ENCODE measurements at regions not wholly inside any gene's neighbourhood (a gene's known extent, or its start where the extent isn't known, plus 50 kb on each side); places are given as distances from the start of the nearest gene placed in this dataset.

GRCh38 chr4:58935332-58935731 lies 1825.1 kb upstream of the IGFBP7 start:
- 100% methylated on average over 2 of the region's 2 CpGs for WGBS
- H3K36me3 ChIP-seq (ENCODE audit: insufficient read depth, low read length) = no peaks in the 10 kb centered on the region
- no peaks in the 10 kb centered on the region for H3K9me3 ChIP-seq (ENCODE audit: insufficient read depth, low read depth, low read length)
- H3K9ac ChIP-seq (ENCODE audit: low read depth, low read length) = no peak overlapping the region
- H3K27me3 ChIP-seq (ENCODE audit: insufficient read depth, low read length) = no peaks in the 10 kb centered on the region
- no peak overlapping the region for H3K4me3 ChIP-seq (ENCODE audit: low read length)
- no peak overlapping the region for H3K27ac ChIP-seq (ENCODE audit: low read depth, low read length)
- H3K4me1 ChIP-seq (ENCODE audit: insufficient read depth, low read length) = no peaks in the 10 kb centered on the region

DNA sequence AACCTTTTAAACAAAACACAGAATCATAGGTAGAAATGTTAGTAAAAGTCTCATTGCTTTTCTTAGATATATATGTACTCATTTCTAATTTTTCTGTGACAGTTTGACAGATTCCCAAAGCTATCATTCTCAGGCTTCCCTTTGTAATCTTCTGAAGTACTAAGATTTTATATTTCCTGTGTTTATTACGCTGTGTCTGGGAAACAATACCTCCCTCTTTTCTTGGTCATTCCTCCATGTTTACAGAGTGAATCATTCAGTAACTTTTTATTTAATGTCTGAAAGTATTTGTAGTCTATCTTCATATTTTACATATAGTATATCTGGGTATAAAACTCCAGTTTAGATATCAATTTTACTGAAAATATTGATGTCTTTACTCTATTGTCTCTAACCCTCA lies 1826.3 kb upstream of the IGFBP7 start:
- no peaks in the 10 kb centered on the region for H3K9me3 ChIP-seq (ENCODE audit: insufficient read depth, low read depth, low read length)
- H3K4me1 ChIP-seq (ENCODE audit: insufficient read depth, low read length) = no peaks in the 10 kb centered on the region
- no CpG with 5 or more reads among the region's 1 CpG for WGBS
- no peak overlapping the region for H3K9ac ChIP-seq (ENCODE audit: low read depth, low read length)
- H3K4me3 ChIP-seq (ENCODE audit: low read length) = no peak overlapping the region
- H3K27ac ChIP-seq (ENCODE audit: low read depth, low read length) = no peak overlapping the region
- no peaks in the 10 kb centered on the region for H3K27me3 ChIP-seq (ENCODE audit: insufficient read depth, low read length)
- H3K36me3 ChIP-seq (ENCODE audit: insufficient read depth, low read length) = no peaks in the 10 kb centered on the region

- Histone ChIP-seq H3K9ac (ENCODE audit: low read depth, low read length) (no peak overlapping the region), H3K27me3 (ENCODE audit: insufficient read depth, low read length) (no peaks in the 10 kb centered on the region), H3K9me3 (ENCODE audit: insufficient read depth, low read depth, low read length) (no peaks in the 10 kb centered on the region), H3K4me3 (ENCODE audit: low read length) (no peak overlapping the region), H3K36me3 (ENCODE audit: insufficient read depth, low read length) (no peaks in the 10 kb centered on the region), H3K27ac (ENCODE audit: low read depth, low read length) (no peak overlapping the region), H3K4me1 (ENCODE audit: insufficient read depth, low read length) (no peaks in the 10 kb centered on the region)
- 75% methylated on average over 2 of the region's 3 CpGs for WGBS
These were observed 1830.0 kb upstream of the IGFBP7 start for GRCh38 chr4:58940167-58940566.

GRCh38 chr4:58941286-58941685 lies 1831.1 kb upstream of the IGFBP7 start:
- Histone ChIP-seq H3K36me3 (ENCODE audit: insufficient read depth, low read length) (no peaks in the 10 kb centered on the region), H3K4me1 (ENCODE audit: insufficient read depth, low read length) (no peaks in the 10 kb centered on the region), H3K4me3 (ENCODE audit: low read length) (no peak overlapping the region), H3K9ac (ENCODE audit: low read depth, low read length) (no peak overlapping the region), H3K27ac (ENCODE audit: low read depth, low read length) (no peak overlapping the region), H3K27me3 (ENCODE audit: insufficient read depth, low read length) (no peaks in the 10 kb centered on the region), H3K9me3 (ENCODE audit: insufficient read depth, low read depth, low read length) (no peaks in the 10 kb centered on the region)
- 70% methylated on average over 1 of the region's 1 CpG for WGBS

- Histone ChIP-seq H3K36me3 (ENCODE audit: insufficient read depth, low read length) (no peaks in the 10 kb centered on the region), H3K4me1 (ENCODE audit: insufficient read depth, low read length) (no peaks in the 10 kb centered on the region), H3K27me3 (ENCODE audit: insufficient read depth, low read length) (no peaks in the 10 kb centered on the region), H3K9me3 (ENCODE audit: insufficient read depth, low read depth, low read length) (peaks cover 2% of the 10 kb centered on the region; the same call in 1 of the 2 replicates), H3K4me3 (ENCODE audit: low read length) (no peak overlapping the region), H3K9ac (ENCODE audit: low read depth, low read length) (no peak overlapping the region), H3K27ac (ENCODE audit: low read depth, low read length) (no peak overlapping the region)
- WGBS = 81% methylated on average over 2 of the region's 2 CpGs
These were observed 1843.4 kb upstream of the IGFBP7 start for GRCh38 chr4:58953575-58953974.

DNA sequence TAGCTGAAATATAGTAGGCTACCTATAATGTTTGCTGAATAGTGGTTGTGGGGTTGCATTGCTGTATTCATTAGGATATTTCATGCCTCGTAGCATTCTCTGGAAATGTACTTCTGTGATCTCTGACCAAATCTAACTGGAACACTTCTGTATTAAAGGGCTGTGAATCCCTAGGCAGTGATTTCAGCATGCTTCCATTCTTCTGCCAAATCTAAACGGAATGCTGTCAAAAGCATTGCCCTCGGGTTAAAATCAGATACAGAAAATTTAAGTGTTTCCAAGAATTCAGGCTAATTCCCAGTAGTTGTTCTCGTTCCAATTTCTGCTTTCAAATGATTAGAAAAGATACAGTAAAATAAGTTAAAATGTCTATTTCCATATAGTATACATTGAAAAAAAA lies 1847.5 kb upstream of the IGFBP7 start:
- Histone ChIP-seq H3K9ac (ENCODE audit: low read depth, low read length) (no peak overlapping the region), H3K27me3 (ENCODE audit: insufficient read depth, low read length) (no peaks in the 10 kb centered on the region), H3K9me3 (ENCODE audit: insufficient read depth, low read depth, low read length) (no peaks in the 10 kb centered on the region), H3K4me1 (ENCODE audit: insufficient read depth, low read length) (no peaks in the 10 kb centered on the region), H3K4me3 (ENCODE audit: low read length) (no peak overlapping the region), H3K27ac (ENCODE audit: low read depth, low read length) (no peak overlapping the region), H3K36me3 (ENCODE audit: insufficient read depth, low read length) (no peaks in the 10 kb centered on the region)
- WGBS = 91% methylated on average over 4 of the region's 4 CpGs

DNA sequence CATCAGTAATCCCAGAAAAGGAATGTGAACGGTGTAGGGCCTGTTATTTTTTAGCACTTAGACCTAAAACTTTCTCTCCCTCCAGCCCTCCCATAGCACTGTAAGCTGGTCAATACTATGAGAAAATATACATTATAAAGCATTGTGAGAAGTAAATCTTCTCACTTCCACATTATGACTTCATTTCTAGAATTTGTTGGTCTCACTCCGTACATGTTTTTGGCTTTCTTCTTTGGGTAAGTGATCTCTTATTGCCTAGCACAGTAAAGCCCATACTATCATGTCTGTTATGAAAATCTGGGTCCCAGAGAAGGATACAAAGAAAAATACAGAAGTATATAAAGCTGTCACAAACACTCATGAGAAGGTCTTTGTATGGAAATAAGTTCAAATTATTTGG lies 1851.1 kb upstream of the IGFBP7 start:
- H3K4me1 ChIP-seq (ENCODE audit: insufficient read depth, low read length) = no peaks in the 10 kb centered on the region
- WGBS = 100% methylated on average over 1 of the region's 2 CpGs
- H3K27me3 ChIP-seq (ENCODE audit: insufficient read depth, low read length) = no peaks in the 10 kb centered on the region
- no peak overlapping the region for H3K9ac ChIP-seq (ENCODE audit: low read depth, low read length)
- no peak overlapping the region for H3K27ac ChIP-seq (ENCODE audit: low read depth, low read length)
- no peak overlapping the region for H3K4me3 ChIP-seq (ENCODE audit: low read length)
- H3K9me3 ChIP-seq (ENCODE audit: insufficient read depth, low read depth, low read length) = no peaks in the 10 kb centered on the region
- no peaks in the 10 kb centered on the region for H3K36me3 ChIP-seq (ENCODE audit: insufficient read depth, low read length)

GRCh38 chr4:58961925-58962324 lies 1851.7 kb upstream of the IGFBP7 start:
- Histone ChIP-seq H3K4me3 (ENCODE audit: low read length) (no peak overlapping the region), H3K9me3 (ENCODE audit: insufficient read depth, low read depth, low read length) (no peaks in the 10 kb centered on the region), H3K9ac (ENCODE audit: low read depth, low read length) (no peak overlapping the region), H3K36me3 (ENCODE audit: insufficient read depth, low read length) (no peaks in the 10 kb centered on the region), H3K4me1 (ENCODE audit: insufficient read depth, low read length) (no peaks in the 10 kb centered on the region), H3K27ac (ENCODE audit: low read depth, low read length) (no peak overlapping the region), H3K27me3 (ENCODE audit: insufficient read depth, low read length) (no peaks in the 10 kb centered on the region)
- 50% methylated on average over 2 of the region's 2 CpGs for WGBS

DNA sequence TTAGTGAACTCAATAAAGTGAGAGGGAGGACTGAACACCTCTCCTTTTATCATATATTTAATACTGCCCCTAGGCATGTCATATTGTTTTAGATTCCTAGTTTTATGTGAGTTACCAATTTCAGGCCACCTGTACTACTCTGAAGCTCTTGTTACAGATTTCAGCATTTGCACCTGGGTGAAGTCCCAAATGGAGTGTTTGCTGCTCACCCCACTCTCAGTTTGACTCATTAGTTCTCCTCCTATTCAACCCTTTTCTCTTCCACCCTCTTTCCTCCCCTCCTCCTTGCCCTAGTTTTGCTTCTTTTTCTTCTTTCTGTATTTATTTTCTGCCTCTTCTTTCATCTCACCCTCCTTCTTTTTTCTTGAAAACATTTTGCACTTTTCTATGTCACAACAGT lies 1852.2 kb upstream of the IGFBP7 start:
- Histone ChIP-seq H3K4me3 (ENCODE audit: low read length) (no peak overlapping the region), H3K27ac (ENCODE audit: low read depth, low read length) (no peak overlapping the region), H3K36me3 (ENCODE audit: insufficient read depth, low read length) (no peaks in the 10 kb centered on the region), H3K9ac (ENCODE audit: low read depth, low read length) (no peak overlapping the region), H3K27me3 (ENCODE audit: insufficient read depth, low read length) (no peaks in the 10 kb centered on the region), H3K9me3 (ENCODE audit: insufficient read depth, low read depth, low read length) (no peaks in the 10 kb centered on the region), H3K4me1 (ENCODE audit: insufficient read depth, low read length) (no peaks in the 10 kb centered on the region)

DNA sequence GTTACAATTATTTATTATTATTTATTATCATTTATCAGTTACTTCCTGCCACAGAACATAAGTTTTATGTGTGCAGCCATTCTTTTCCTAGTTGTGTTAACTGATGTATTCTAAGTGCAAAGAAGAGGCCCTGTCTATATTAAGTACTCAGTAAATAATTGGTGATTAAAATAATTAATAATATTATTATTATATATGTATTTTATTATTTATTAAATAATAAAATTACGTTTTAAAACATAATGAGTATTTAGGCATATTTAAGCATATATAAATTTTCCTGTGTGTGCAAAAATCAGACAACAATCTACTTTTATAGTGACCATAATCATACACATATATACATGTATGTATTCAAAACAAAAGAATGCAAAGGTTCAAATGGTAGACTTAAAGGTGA lies 1871.6 kb upstream of the IGFBP7 start:
- no peaks in the 10 kb centered on the region for H3K36me3 ChIP-seq (ENCODE audit: insufficient read depth, low read length)
- no peaks in the 10 kb centered on the region for H3K9me3 ChIP-seq (ENCODE audit: insufficient read depth, low read depth, low read length)
- WGBS = no CpG with 5 or more reads among the region's 1 CpG
- H3K4me1 ChIP-seq (ENCODE audit: insufficient read depth, low read length) = no peaks in the 10 kb centered on the region
- H3K4me3 ChIP-seq (ENCODE audit: low read length) = no peak overlapping the region
- H3K9ac ChIP-seq (ENCODE audit: low read depth, low read length) = no peak overlapping the region
- no peak overlapping the region for H3K27ac ChIP-seq (ENCODE audit: low read depth, low read length)
- H3K27me3 ChIP-seq (ENCODE audit: insufficient read depth, low read length) = no peaks in the 10 kb centered on the region

DNA sequence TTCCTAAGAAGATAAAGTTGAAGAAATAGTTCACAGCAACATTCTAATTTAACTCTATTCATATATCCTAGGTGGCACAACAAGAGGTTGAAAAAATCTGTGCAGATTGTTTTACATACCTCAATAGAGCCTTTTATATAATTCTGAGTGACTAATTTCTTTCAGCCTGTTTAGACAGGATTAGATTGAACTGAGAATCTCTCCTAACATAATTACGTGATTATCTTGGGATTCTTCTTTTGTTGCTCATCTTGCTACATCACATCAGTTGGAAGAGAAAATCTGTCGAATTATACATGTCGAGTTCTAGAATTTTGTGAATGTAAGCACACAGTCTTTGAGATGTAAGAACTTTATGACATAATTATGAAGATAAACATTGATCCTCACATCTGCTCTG lies 1873.7 kb upstream of the IGFBP7 start:
- no peaks in the 10 kb centered on the region for H3K4me1 ChIP-seq (ENCODE audit: insufficient read depth, low read length)
- no peak overlapping the region for H3K4me3 ChIP-seq (ENCODE audit: low read length)
- no peaks in the 10 kb centered on the region for H3K36me3 ChIP-seq (ENCODE audit: insufficient read depth, low read length)
- H3K27me3 ChIP-seq (ENCODE audit: insufficient read depth, low read length) = no peaks in the 10 kb centered on the region
- no peak overlapping the region for H3K9ac ChIP-seq (ENCODE audit: low read depth, low read length)
- 87% methylated on average over 3 of the region's 3 CpGs for WGBS
- H3K27ac ChIP-seq (ENCODE audit: low read depth, low read length) = no peak overlapping the region
- H3K9me3 ChIP-seq (ENCODE audit: insufficient read depth, low read depth, low read length) = no peaks in the 10 kb centered on the region

DNA sequence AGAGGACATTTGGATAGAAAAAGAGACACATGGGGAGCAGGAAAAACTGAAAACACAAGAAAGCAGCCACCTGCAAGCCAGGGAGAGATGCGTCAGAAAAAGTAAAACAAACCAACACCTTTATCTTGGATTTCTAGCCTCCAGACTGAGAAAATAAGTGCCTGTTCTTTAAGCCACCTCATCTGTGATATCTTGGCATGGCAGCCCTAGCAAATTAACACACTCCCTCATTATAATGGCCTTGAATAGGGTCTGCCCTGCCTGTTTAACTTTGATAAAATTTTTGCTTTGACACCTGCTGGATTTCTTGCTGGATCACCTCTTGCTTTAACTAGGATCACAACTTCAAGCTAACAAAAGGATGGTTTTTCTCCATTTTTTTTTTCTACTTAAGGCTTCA lies 1892.0 kb upstream of the IGFBP7 start:
- Histone ChIP-seq H3K9me3 (ENCODE audit: insufficient read depth, low read depth, low read length) (no peaks in the 10 kb centered on the region), H3K27ac (ENCODE audit: low read depth, low read length) (no peak overlapping the region), H3K27me3 (ENCODE audit: insufficient read depth, low read length) (no peaks in the 10 kb centered on the region), H3K4me1 (ENCODE audit: insufficient read depth, low read length) (no peaks in the 10 kb centered on the region), H3K9ac (ENCODE audit: low read depth, low read length) (no peak overlapping the region), H3K4me3 (ENCODE audit: low read length) (no peak overlapping the region), H3K36me3 (ENCODE audit: insufficient read depth, low read length) (no peaks in the 10 kb centered on the region)
- 94% methylated on average over 1 of the region's 1 CpG for WGBS

Data from HUES64 (cell line).